HUES64 (cell line): ENCODE measurements at regions not wholly inside any gene's neighbourhood (a gene's known extent, or its start where the extent isn't known, plus 50 kb on each side); places are given as distances from the start of the nearest gene placed in this dataset.

Source experiments
- H3K27ac ChIP-seq: 2 replicates; pipeline ENCODE4 v1.7.0; 2013; ENCODE audit warnings: low read depth, low read length, inconsistent platforms
- H3K27me3 ChIP-seq: 2 replicates; pipeline ENCODE4 v1.6.1; 2013; ENCODE audit warnings: mild to moderate bottlenecking, low read length; ENCODE audit not compliant: insufficient read depth
- H3K36me3 ChIP-seq: 2 replicates; pipeline ENCODE4 v1.6.1; 2013; ENCODE audit warnings: mild to moderate bottlenecking, low read length; ENCODE audit not compliant: insufficient read depth
- H3K4me1 ChIP-seq: 2 replicates; pipeline ENCODE4 v1.6.1; 2013; ENCODE audit warnings: mild to moderate bottlenecking, low read length, moderate library complexity; ENCODE audit not compliant: insufficient read depth
- H3K4me3 ChIP-seq: 2 replicates; pipeline ENCODE4 v1.5.1; 2013; ENCODE audit warnings: mild to moderate bottlenecking, low read length, moderate library complexity
- H3K9ac ChIP-seq: 2 replicates; pipeline ENCODE4 v1.6.1; 2013; ENCODE audit warnings: mild to moderate bottlenecking, low read depth, low read length
- H3K9me3 ChIP-seq: 2 replicates; pipeline ENCODE4 v1.6.1; 2013; ENCODE audit warnings: low read depth, low read length; ENCODE audit not compliant: insufficient read depth
- WGBS: fragments of 150-250, 120-280 bp; methylation state at CpG from one replicate; pipeline ENCODE4 v1.1.7; 2013; ENCODE audit warnings: missing lambda C conversion rate; 5-methylcytosine and 5-hydroxymethylcytosine counted together

- no peak overlapping the region for H3K27ac ChIP-seq
- no peaks in the 10 kb centered on the region for H3K27me3 ChIP-seq
- H3K36me3 ChIP-seq: no peaks in the 10 kb centered on the region
- WGBS: 92% methylated on average over 3 of the region's 4 CpGs
- H3K9ac ChIP-seq: no peak overlapping the region
- no peaks in the 10 kb centered on the region for H3K9me3 ChIP-seq
- no peak overlapping the region for H3K4me3 ChIP-seq
- H3K4me1 ChIP-seq: peaks cover 6% of the 10 kb centered on the region; the same call in 1 of the 2 replicates
Measured at GRCh38 chr2:23078784-23079434, 306.1 kb upstream of the KLHL29 start.

- H3K4me1 ChIP-seq: no peaks in the 10 kb centered on the region
- H3K4me3 ChIP-seq: no peak overlapping the region
- no peaks in the 10 kb centered on the region for H3K9me3 ChIP-seq
- no peaks in the 10 kb centered on the region for H3K27me3 ChIP-seq
- H3K36me3 ChIP-seq: no peaks in the 10 kb centered on the region
- no peak overlapping the region for H3K9ac ChIP-seq
- H3K27ac ChIP-seq: no peak overlapping the region
- 83% methylated on average over 1 of the region's 1 CpG for WGBS
Measured at GRCh38 chr2:23083966-23084365, 301.0 kb upstream of the KLHL29 start.

GRCh38 chr2:23091019-23091418 lies 294.0 kb upstream of the KLHL29 start:
- Histone ChIP-seq H3K4me3 (no peak overlapping the region), H3K27me3 (no peaks in the 10 kb centered on the region), H3K4me1 (no peaks in the 10 kb centered on the region), H3K27ac (no peak overlapping the region), H3K9ac (no peak overlapping the region), H3K36me3 (no peaks in the 10 kb centered on the region), H3K9me3 (0 out of 2 replicates have a peak, but pooled peaks cover 5% of the 10 kb centered on the region)

- H3K36me3 ChIP-seq: no peaks in the 10 kb centered on the region
- WGBS: 85% methylated on average over 4 of the region's 4 CpGs
- H3K4me1 ChIP-seq: no peaks in the 10 kb centered on the region
- 0 out of 2 replicates have a peak, but pooled peaks cover 5% of the 10 kb centered on the region for H3K9me3 ChIP-seq
- H3K4me3 ChIP-seq: no peak overlapping the region
- no peak overlapping the region for H3K9ac ChIP-seq
- H3K27ac ChIP-seq: no peak overlapping the region
- H3K27me3 ChIP-seq: no peaks in the 10 kb centered on the region
Measured at GRCh38 chr2:23091900-23092299, 293.1 kb upstream of the KLHL29 start.

GRCh38 chr2:23092831-23093230 lies 292.1 kb upstream of the KLHL29 start:
- Histone ChIP-seq H3K4me1 (no peaks in the 10 kb centered on the region), H3K27me3 (no peaks in the 10 kb centered on the region), H3K4me3 (no peak overlapping the region), H3K9ac (no peak overlapping the region), H3K36me3 (no peaks in the 10 kb centered on the region), H3K27ac (no peak overlapping the region), H3K9me3 (0 out of 2 replicates have a peak, but pooled peaks cover 5% of the 10 kb centered on the region)
- WGBS: 25% methylated on average over 2 of the region's 3 CpGs

GRCh38 chr2:23093513-23093912 lies 291.5 kb upstream of the KLHL29 start:
- no peaks in the 10 kb centered on the region for H3K27me3 ChIP-seq
- H3K4me1 ChIP-seq: no peaks in the 10 kb centered on the region
- no peaks in the 10 kb centered on the region for H3K36me3 ChIP-seq
- WGBS: 72% methylated on average over 1 of the region's 1 CpG
- 0 out of 2 replicates have a peak, but pooled peaks cover 5% of the 10 kb centered on the region for H3K9me3 ChIP-seq
- no peak overlapping the region for H3K9ac ChIP-seq
- no peak overlapping the region for H3K4me3 ChIP-seq
- H3K27ac ChIP-seq: no peak overlapping the region

- Histone ChIP-seq H3K36me3 (no peaks in the 10 kb centered on the region), H3K9ac (no peak overlapping the region), H3K27me3 (no peaks in the 10 kb centered on the region), H3K27ac (no peak overlapping the region), H3K4me3 (no peak overlapping the region), H3K4me1 (no peaks in the 10 kb centered on the region), H3K9me3 (no peaks in the 10 kb centered on the region)
- WGBS: 82% methylated on average over 3 of the region's 3 CpGs
Measured at GRCh38 chr2:23096906-23097602, 287.9 kb upstream of the KLHL29 start.

- Histone ChIP-seq H3K27ac (no peak overlapping the region), H3K9ac (no peak overlapping the region), H3K36me3 (no peaks in the 10 kb centered on the region), H3K27me3 (no peaks in the 10 kb centered on the region), H3K4me3 (no peak overlapping the region), H3K9me3 (no peaks in the 10 kb centered on the region), H3K4me1 (no peaks in the 10 kb centered on the region)
- 99% methylated on average over 2 of the region's 2 CpGs for WGBS
Measured at GRCh38 chr2:23100406-23100805, 284.6 kb upstream of the KLHL29 start.

GRCh38 chr2:23106242-23106785 lies 278.7 kb upstream of the KLHL29 start:
- 89% methylated on average over 4 of the region's 4 CpGs for WGBS
- H3K27ac ChIP-seq: no peak overlapping the region
- no peaks in the 10 kb centered on the region for H3K36me3 ChIP-seq
- H3K4me1 ChIP-seq: no peaks in the 10 kb centered on the region
- no peak overlapping the region for H3K4me3 ChIP-seq
- H3K9ac ChIP-seq: no peak overlapping the region
- H3K27me3 ChIP-seq: no peaks in the 10 kb centered on the region
- peaks cover 2% of the 10 kb centered on the region; the same call in 1 of the 2 replicates for H3K9me3 ChIP-seq

- WGBS: 96% methylated on average over 4 of the region's 4 CpGs
- Histone ChIP-seq H3K36me3 (no peaks in the 10 kb centered on the region), H3K9ac (no peak overlapping the region), H3K4me1 (no peaks in the 10 kb centered on the region), H3K9me3 (peaks cover 2% of the 10 kb centered on the region; the same call in 1 of the 2 replicates), H3K27ac (no peak overlapping the region), H3K27me3 (no peaks in the 10 kb centered on the region), H3K4me3 (no peak overlapping the region)
Measured at GRCh38 chr2:23107327-23107941, 277.5 kb upstream of the KLHL29 start.

GRCh38 chr2:23111263-23111662 lies 273.7 kb upstream of the KLHL29 start:
- Histone ChIP-seq H3K27ac (no peak overlapping the region), H3K4me3 (no peak overlapping the region), H3K36me3 (no peaks in the 10 kb centered on the region), H3K9me3 (peaks cover 2% of the 10 kb centered on the region; the same call in 1 of the 2 replicates), H3K27me3 (no peaks in the 10 kb centered on the region), H3K4me1 (no peaks in the 10 kb centered on the region), H3K9ac (no peak overlapping the region)
- 87% methylated on average over 2 of the region's 2 CpGs for WGBS
